Fibroblast of villous mesenchyme (primary cell): ENCODE measurements at regions not wholly inside any gene's neighbourhood (a gene's known extent, or its start where the extent isn't known, plus 50 kb on each side); places are given as distances from the start of the nearest gene placed in this dataset.

ENCODE experiments used
- DNase-seq: peaks from one replicate; pipeline ENCODE4 v3.0.0-alpha.2; 2010; ENCODE audit warnings: low read depth
- H3K4me3 ChIP-seq: 2 replicates; pipeline ENCODE4 v1.5.1; 2011; ENCODE audit warnings: low read depth, mild to moderate bottlenecking, low read length
- CTCF ChIP-seq: IDR thresholded peaks from 2 replicates; pipeline ENCODE4 v1.5.1; 2012; ENCODE audit warnings: low read depth, mild to moderate bottlenecking, low read length; ENCODE audit not compliant: insufficient read depth

GRCh38 chr17:77444628-77444983 lies 303.8 kb downstream of the SEC14L1 start:
- H3K4me3 ChIP-seq = peak overlapping the region; percentile 17
- peak; percentile 95 for DNase-seq
- no peak for TF ChIP-seq CTCF

DNA sequence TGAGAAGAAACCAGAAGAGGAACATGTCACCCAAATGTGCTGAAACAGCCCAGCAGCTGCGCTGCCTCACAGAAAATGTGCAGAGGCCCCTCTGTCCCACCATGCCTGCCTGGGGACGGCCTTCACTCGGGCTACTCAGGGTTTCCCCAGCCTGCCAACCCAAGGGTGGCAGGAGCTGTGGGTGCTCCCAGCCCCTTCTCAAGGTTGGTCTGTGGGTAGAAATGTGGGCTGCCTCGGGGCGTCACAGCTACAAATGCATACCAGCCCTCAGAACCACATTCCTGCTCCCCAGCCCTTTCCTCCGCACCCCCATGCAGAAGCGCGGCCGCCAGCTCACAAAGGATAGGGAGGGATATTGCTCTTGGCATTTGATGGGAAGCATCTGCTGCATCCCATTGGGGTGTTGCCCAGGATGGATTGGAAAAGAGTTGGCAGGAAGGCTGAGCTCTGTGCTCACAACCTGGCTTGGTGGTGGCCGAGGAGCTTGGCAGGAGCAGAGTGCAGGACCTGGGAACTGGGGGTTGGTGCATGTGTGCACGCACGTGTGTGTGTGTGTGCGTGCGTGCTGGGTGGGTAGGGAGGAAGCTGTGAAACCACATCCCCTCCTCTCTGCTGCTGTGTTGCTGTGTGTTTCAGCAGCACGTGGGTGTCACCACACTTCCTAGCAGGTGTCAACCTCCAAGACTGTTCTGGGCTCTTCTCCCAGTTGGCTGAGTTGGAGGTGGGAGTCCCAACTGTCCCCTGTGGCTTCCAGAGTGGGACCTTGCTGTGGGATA lies 304.4 kb downstream of the SEC14L1 start:
- H3K4me3 ChIP-seq = peak overlapping the region; percentile 17
- DNase-seq = peak; percentile 77
- TF ChIP-seq CTCF = no peak

DNA sequence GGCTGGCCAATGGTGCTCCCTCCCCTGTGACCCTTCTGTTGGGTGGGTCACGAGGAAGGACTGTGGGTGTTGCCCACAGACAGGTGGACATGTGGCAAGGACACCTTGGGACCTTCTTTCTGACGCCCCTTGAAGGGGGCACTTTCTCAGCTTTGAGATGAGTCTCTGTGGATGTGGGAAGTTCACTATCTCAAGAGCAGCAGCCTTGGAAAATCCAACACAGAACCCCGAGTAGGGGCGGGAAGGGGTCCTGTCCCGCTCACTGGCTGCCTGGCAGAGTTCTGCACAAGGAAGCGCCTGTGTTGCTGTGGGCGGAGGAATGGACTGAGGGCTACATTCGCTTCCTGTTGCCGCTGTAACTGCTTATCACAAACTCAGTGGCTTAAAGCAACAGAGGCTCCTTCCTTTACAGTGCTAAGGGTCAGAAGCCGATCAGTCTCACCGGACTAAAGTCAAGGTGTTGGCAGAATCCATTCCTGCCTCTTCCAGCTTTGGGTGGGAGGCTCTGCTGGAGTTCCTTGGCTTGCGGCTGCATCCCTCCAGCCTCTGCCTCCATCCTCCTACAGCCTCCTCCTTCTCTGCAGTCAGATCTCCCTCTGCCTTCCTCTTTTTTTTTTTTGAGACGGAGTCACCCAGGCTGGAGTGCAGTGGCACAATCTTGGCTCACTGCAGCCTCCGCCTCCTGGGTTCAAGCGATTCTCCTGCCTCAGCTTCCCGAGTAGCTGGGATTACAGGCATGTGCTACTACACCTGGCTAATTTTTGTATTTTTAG lies 305.2 kb downstream of the SEC14L1 start:
- H3K4me3 ChIP-seq = peak overlapping the region; percentile 1
- peak; percentile 77 for DNase-seq
- no peak for TF ChIP-seq CTCF

DNA sequence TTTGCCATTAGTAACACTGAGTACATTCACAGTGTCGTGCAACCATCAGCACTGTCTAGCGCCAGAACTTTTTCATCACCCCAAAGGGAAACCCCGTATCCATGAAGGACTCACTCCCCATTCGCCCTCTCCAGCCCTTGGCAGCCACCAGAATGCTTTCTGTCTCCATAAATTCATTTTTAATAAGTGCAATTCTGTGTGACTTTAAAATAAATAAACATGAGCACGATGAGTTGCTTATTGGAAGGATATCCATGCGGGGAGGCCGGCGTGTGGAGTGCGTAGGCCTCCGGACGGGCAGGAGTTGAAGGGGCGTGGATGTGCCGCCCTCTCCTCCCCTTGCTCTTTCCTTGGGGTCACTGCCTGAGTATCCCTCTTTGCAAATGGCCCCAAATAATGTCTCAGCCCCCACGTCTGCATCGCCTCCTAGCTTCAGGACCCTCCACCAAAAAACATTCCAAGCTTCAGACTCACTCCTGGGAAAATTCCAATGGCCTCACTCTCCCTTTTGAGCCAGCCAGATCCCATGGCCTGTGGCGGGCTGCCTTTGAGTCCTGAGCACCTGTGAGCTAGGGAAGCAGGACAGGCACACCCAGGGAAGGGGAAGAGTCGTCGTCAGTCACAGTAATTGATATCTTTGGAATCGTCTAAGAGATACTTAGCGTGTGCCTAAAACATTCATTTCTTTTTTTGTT lies 306.3 kb downstream of the SEC14L1 start:
- DNase-seq = no peak
- H3K4me3 ChIP-seq = no peak overlapping the region
- TF ChIP-seq CTCF = no peak

- H3K4me3 ChIP-seq = peak overlapping the region; percentile 60
Observed at GRCh38 chr17:77449373-77449907, 308.7 kb downstream of the SEC14L1 start.

More at GRCh38 chr17:77449373-77449907, 308.7 kb downstream of the SEC14L1 start:
- TF ChIP-seq CTCF = no peak
- no peak for DNase-seq
